Endothelial cell of umbilical vein (primary cell): ENCODE measurements at regions not wholly inside any gene's neighbourhood (a gene's known extent, or its start where the extent isn't known, plus 50 kb on each side); places are given as distances from the start of the nearest gene placed in this dataset.
A peak's percentile ranks its signal among the peaks of the same experiment; 100 is the strongest.

ENCODE experiments used
- BruUV-seq: library from RNA; stranded (reverse); fragments of 400-500 nt; replicated peaks from 2 replicates; lab custom pipeline; 2021; lab: Mats Ljungman, UMichigan
- CTCF ChIA-PET: fragments of 300-600, 350-600 bp; sonication (Branson Sonifier 250); formaldehyde crosslinking; loops from one replicate; lab custom pipeline; 2021; ENCODE audit warnings: antibody characterized with exemption, inconsistent platforms; lab: Charles Lee
- POLR2A ChIA-PET: fragments of 300-600, 350-600 bp; sonication (Branson Sonifier 250); formaldehyde crosslinking; loops from one replicate; lab custom pipeline; 2021; ENCODE audit warnings: antibody characterized with exemption, inconsistent platforms; lab: Charles Lee
- DNase-seq: peaks from one replicate; pipeline ENCODE4 v3.0.0-alpha.2; 2011; ENCODE audit warnings: low read depth, low spot score
- FAIRE-seq: peaks from 2 replicates; lab custom pipeline; 2011; peaks lifted over from hg19 to GRCh38; lab: Jason Lieb, UNC
- H2AFZ ChIP-seq: 2 replicates; pipeline ENCODE4 v1.6.0; 2012; ENCODE audit warnings: low read depth, low read length, control low read depth, inconsistent platforms
- H3K27ac ChIP-seq: 2 replicates; pipeline ENCODE4 v1.5.1; 2011; ENCODE audit warnings: low read depth, mild to moderate bottlenecking, control low read depth, low read length, moderate library complexity; ENCODE audit not compliant: insufficient read depth
- H3K27me3 ChIP-seq, 2 experiments: 2 replicates each; pipeline versions ENCODE4 v1.6.0 to v1.6.1; 2011; ENCODE audit warnings: low read length in 2 of 2, mixed read lengths in 1 of 2; ENCODE audit not compliant: control insufficient read depth in 2 of 2, insufficient read depth in 2 of 2
- H3K36me3 ChIP-seq, 2 experiments: 2 replicates in 1 of 2; 3 replicates in 1 of 2; pipeline ENCODE4 v1.5.1; 2011; ENCODE audit warnings: low read length in 2 of 2, mild to moderate bottlenecking in 1 of 2, moderate library complexity in 1 of 2; ENCODE audit not compliant: control insufficient read depth in 2 of 2, insufficient read depth in 2 of 2; ENCODE audit errors: extremely low read depth in 1 of 2
- H3K4me1 ChIP-seq: 3 replicates; pipeline ENCODE4 v1.5.1; 2011; ENCODE audit warnings: mild to moderate bottlenecking, low read length; ENCODE audit not compliant: control insufficient read depth, insufficient read depth; ENCODE audit errors: extremely low read depth
- H3K4me2 ChIP-seq: 2 replicates; pipeline ENCODE4 v1.6.1; 2011; ENCODE audit warnings: low read length, control low read depth, mixed read lengths; ENCODE audit not compliant: insufficient read depth
- H3K4me3 ChIP-seq, 3 experiments: fragments of 200-600 bp in 1 of 3; sonication (generic), shearing (Covaris generic) in 1 of 3; replicated peaks in 1 of 3; 2 replicates each; pipeline ENCODE4 v1.5.1; 2011 to 2016; ENCODE audit warnings: control low read depth in 3 of 3, low read length in 3 of 3, mild to moderate bottlenecking in 2 of 3, inconsistent platforms in 1 of 3, low read depth in 1 of 3, moderate library complexity in 1 of 3; ENCODE audit not compliant: insufficient read depth in 1 of 3
- H3K79me2 ChIP-seq: 2 replicates; pipeline ENCODE4 v1.6.0; 2012; ENCODE audit warnings: low read length, inconsistent platforms; ENCODE audit not compliant: control insufficient read depth, insufficient read depth
- H3K9ac ChIP-seq: replicated peaks from 2 replicates; pipeline ENCODE3; 2011; ENCODE audit warnings: low read length, control low read depth; ENCODE audit not compliant: insufficient read depth; ENCODE audit errors: extremely low read depth
- H3K9me1 ChIP-seq: replicated peaks from 3 replicates; pipeline ENCODE4 v1.6.0; 2011; ENCODE audit warnings: mild to moderate bottlenecking, low read length; ENCODE audit not compliant: control insufficient read depth, insufficient read depth; ENCODE audit errors: extremely low read depth
- H3K9me3 ChIP-seq: replicated peaks from 2 replicates; pipeline ENCODE4 v1.5.1; 2012; ENCODE audit warnings: low read length, inconsistent platforms; ENCODE audit not compliant: control insufficient read depth, insufficient read depth
- H4K20me1 ChIP-seq: replicated peaks from 2 replicates; pipeline ENCODE3; 2011; ENCODE audit warnings: mild to moderate bottlenecking, low read length; ENCODE audit not compliant: control insufficient read depth, insufficient read depth; ENCODE audit errors: extremely low read depth
- CTCF ChIP-seq, 2 donors: IDR thresholded peaks; 1 replicate in 1 of 2; 2 replicates in 1 of 2; pipeline ENCODE4 v1.5.1; 2011; ENCODE audit warnings: low read length in 2 of 2, mild to moderate bottlenecking in 2 of 2, moderate library complexity in 2 of 2, control low read depth in 1 of 2, inconsistent platforms in 1 of 2, low read depth in 1 of 2; ENCODE audit not compliant: insufficient read depth in 1 of 2; ENCODE audit errors: extremely low read depth in 1 of 2
- EZH2 ChIP-seq: IDR thresholded peaks from 2 replicates; pipeline ENCODE4 v1.6.1; 2012; ENCODE audit warnings: borderline replicate concordance, low read depth, mild to moderate bottlenecking, moderate library complexity, low read length, inconsistent platforms; ENCODE audit not compliant: severe bottlenecking
- FOS ChIP-seq: IDR thresholded peaks from 2 replicates; pipeline ENCODE4 v1.6.1; 2011; ENCODE audit warnings: mild to moderate bottlenecking, low read length, moderate library complexity, borderline replicate concordance; ENCODE audit not compliant: insufficient read depth
- GATA2 ChIP-seq: IDR thresholded peaks from 2 replicates; pipeline ENCODE4 v1.7.0; 2011; ENCODE audit warnings: low read depth, mild to moderate bottlenecking, moderate library complexity, mixed read lengths, low read length; ENCODE audit not compliant: insufficient read length, insufficient read depth
- JUN ChIP-seq: IDR thresholded peaks from 2 replicates; pipeline ENCODE4 v1.6.1; 2011; ENCODE audit warnings: borderline replicate concordance, low read depth; ENCODE audit not compliant: insufficient read length, insufficient read depth
- MAX ChIP-seq: IDR thresholded peaks from 2 replicates; pipeline ENCODE4 v1.6.1; 2011; ENCODE audit not compliant: insufficient read depth, insufficient read length
- MYC ChIP-seq: IDR thresholded peaks from one replicate; pipeline ENCODE4 v1.6.1; 2011; ENCODE audit warnings: mild to moderate bottlenecking, low read depth, low read length
- POLR2A ChIP-seq: IDR thresholded peaks from 2 replicates; pipeline ENCODE4 v1.6.1; 2012; ENCODE audit warnings: low read depth, mild to moderate bottlenecking, control low read depth, low read length
- POLR2AphosphoS5 ChIP-seq: IDR thresholded peaks from 2 replicates; pipeline ENCODE4 v1.6.1; 2012; ENCODE audit warnings: low read depth, mild to moderate bottlenecking, control low read depth, low read length, moderate library complexity; ENCODE audit not compliant: insufficient read depth
- dilution Hi-C: fragments of 300-500 bp; cut with MboI; formaldehyde crosslinking; loops from one replicate; pipeline ENCODE4 v1.15.0; 2019; ENCODE audit warnings: low sequenced_read_pairs; ENCODE audit not compliant: extremely low pct_ligation_motif_present
- intact Hi-C: fragments of 100-400 bp; cut with micrococcal nuclease; formaldehyde crosslinking; loops from one replicate; pipeline ENCODE4 v1.10.0; 2022

GRCh38 chr2:145760781-145761649, 1241.1 kb upstream of the ZEB2 start:
- Histone ChIP-seq H3K9ac (peak overlapping the region; percentile 58), H3K36me3 (no peaks in the 10 kb centered on the region), H3K79me2 (no peaks in the 10 kb centered on the region), H2AFZ (peak overlapping the region; percentile 44), H3K4me1 (peaks cover 11% of the 10 kb centered on the region), H3K27ac (peak overlapping the region; percentile 71), H4K20me1 (no peaks in the 10 kb centered on the region), H3K9me3 (no peaks in the 10 kb centered on the region), H3K27me3 (no peaks in the 10 kb centered on the region), H3K9me1 (no peaks in the 10 kb centered on the region), H3K4me2 (peak overlapping the region; percentile 13), H3K4me3 (no peak overlapping the region)
- FAIRE-seq (peak; percentile 69), DNase-seq (peak; percentile 93)
- intact Hi-C loops (loop anchor here (2.0 kb wide), 1 partner anchor 762 kb away; no protein-coding TSS in a partner anchor), dilution Hi-C loops (no loop called here)
- BruUV-seq, result no TSS peak
- TF ChIP-seq MYC (no peak), EZH2 (no peak), JUN (peak; percentile 68), GATA2 (peak; percentile 51), FOS (peak; percentile 43), CTCF (IDR thresholded peaks at IDR 0.05; ENCODE audit: extremely low read depth in 1 of 2, insufficient read depth in 1 of 2, low read depth in 1 of 2, low read length in 2 of 2) (no peak), MAX (no peak), POLR2A (no peak), POLR2AphosphoS5 (no peak)
- POLR2A ChIA-PET, result interaction anchor here (0.6 kb wide), 1 partner anchor 756 kb away, joined by 3 read pairs; no protein-coding TSS in a partner anchor
- CTCF ChIA-PET, result interaction anchor here (0.9 to 2.0 kb wide), 4 partner anchors 8 to 762 kb away, joined by 4 to 22 read pairs (median 4); no protein-coding TSS in a partner anchor
